Testis (tissue), 2 donors: ENCODE measurements at regions not wholly inside any gene's neighbourhood (a gene's known extent, or its start where the extent isn't known, plus 50 kb on each side); places are given as distances from the start of the nearest gene placed in this dataset.
A peak's percentile ranks its signal among the peaks of the same experiment; 100 is the strongest.

ENCODE experiments used
- DNase-seq: peaks from one replicate; pipeline ENCODE4 v3.0.0-alpha.2; 2019
- H3K27ac ChIP-seq, 2 donors: fragments of 200-600 bp; sonication (generic); one replicate each; pipeline ENCODE4 v1.5.1; 2019
- H3K27me3 ChIP-seq: fragments of 200-600 bp; sonication (generic); one replicate; pipeline ENCODE4 v1.5.1; 2019
- H3K36me3 ChIP-seq: fragments of 200-600 bp; sonication (generic); one replicate; pipeline ENCODE4 v1.5.1; 2017; ENCODE audit warnings: low read depth; ENCODE audit errors: missing control alignments
- H3K4me1 ChIP-seq: fragments of 200-600 bp; sonication (generic); one replicate; pipeline ENCODE4 v1.5.1; 2019
- H3K4me3 ChIP-seq, 2 donors: fragments of 200-600 bp; sonication (generic); one replicate each; pipeline ENCODE4 v1.5.1; 2017 to 2019
- H3K9me3 ChIP-seq: fragments of 200-600 bp; sonication (generic); one replicate; pipeline ENCODE4 v1.5.1; 2017
- CTCF ChIP-seq, 3 experiments: fragments of 450-650 bp in 2 of 3; fragments of 200-600 bp in 1 of 3; sonication (generic) in 1 of 3; IDR thresholded peaks; one replicate each; pipeline ENCODE4 v1.5.1; 2016 to 2019; ENCODE audit warnings: antibody characterized with exemption in 3 of 3, mild to moderate bottlenecking in 2 of 3, moderate library complexity in 1 of 3
- POLR2A ChIP-seq: fragments of 450-650 bp; IDR thresholded peaks from one replicate; pipeline ENCODE4 v1.6.1; 2017; ENCODE audit warnings: antibody characterized with exemption, mild to moderate bottlenecking, moderate library complexity
- WGBS, 2 donors: methylation state at CpG; one replicate each; pipeline ENCODE4 v1.1.5; 2018; 5-methylcytosine and 5-hydroxymethylcytosine counted together
- intact Hi-C: fragments of 100-400 bp; cut with DNase I; formaldehyde crosslinking; loops from one replicate; pipeline ENCODE4 v1.15.1; 2023; ENCODE audit warnings: low total_unique reads

GRCh38 chr2:106618614-106619013 is 131.4 kb downstream of the CD8B2 start:
- TF ChIP-seq CTCF (IDR thresholded peaks at IDR 0.05) (no peak), POLR2A (no peak)
- Histone ChIP-seq H3K36me3 (no peaks in the 10 kb centered on the region), H3K27me3 (no peaks in the 10 kb centered on the region), H3K4me3 (no peak overlapping the region), H3K4me1 (no peaks in the 10 kb centered on the region), H3K27ac (no peak overlapping the region), H3K9me3 (no peaks in the 10 kb centered on the region)
- DNase-seq = no peak
- intact Hi-C loops = no loop called here
- WGBS, 2 donors = 85 to 89% methylated on average over 3 of the region's 3 CpGs

GRCh38 chr2:106623456-106623855 is 136.3 kb downstream of the CD8B2 start:
- TF ChIP-seq POLR2A (no peak), CTCF (IDR thresholded peaks at IDR 0.05) (no peak)
- Histone ChIP-seq H3K4me3 (no peak overlapping the region), H3K27me3 (no peaks in the 10 kb centered on the region), H3K36me3 (no peaks in the 10 kb centered on the region), H3K4me1 (peaks cover 10% of the 10 kb centered on the region), H3K27ac (no peak overlapping the region), H3K9me3 (no peaks in the 10 kb centered on the region)
- intact Hi-C loops = no loop called here
- no peak for DNase-seq
- WGBS, 2 donors = 79 to 89% methylated on average over 2 of the region's 2 CpGs

- TF ChIP-seq POLR2A = no peak
- H3K27me3 ChIP-seq = no peaks in the 10 kb centered on the region
- H3K36me3 ChIP-seq = no peaks in the 10 kb centered on the region
- H3K4me3 ChIP-seq = no peak overlapping the region
- H3K27ac ChIP-seq = peak overlapping the region in 1 of 2 donors; percentile 24
- intact Hi-C loops = no loop called here
- peaks cover 10% of the 10 kb centered on the region for H3K4me1 ChIP-seq
- WGBS, 2 donors = 30 to 36% methylated on average over 2 of the region's 2 CpGs
- H3K9me3 ChIP-seq = no peaks in the 10 kb centered on the region
- no peak for DNase-seq
Measured at GRCh38 chr2:106624787-106625380, 137.7 kb downstream of the CD8B2 start.

GRCh38 chr2:106628377-106628776 is 141.2 kb downstream of the CD8B2 start:
- no peak overlapping the region for H3K4me3 ChIP-seq
- no peaks in the 10 kb centered on the region for H3K27me3 ChIP-seq
- 81 to 84% methylated on average over 3 of the region's 3 CpGs for WGBS, 2 donors
- intact Hi-C loops = no loop called here
- H3K9me3 ChIP-seq = no peaks in the 10 kb centered on the region
- peaks cover 10% of the 10 kb centered on the region for H3K4me1 ChIP-seq
- TF ChIP-seq CTCF (IDR thresholded peaks at IDR 0.05) = no peak
- no peak for TF ChIP-seq POLR2A
- H3K36me3 ChIP-seq = no peaks in the 10 kb centered on the region
- no peak overlapping the region for H3K27ac ChIP-seq
- DNase-seq = no peak

GRCh38 chr2:106629981-106630380 is 142.8 kb downstream of the CD8B2 start:
- WGBS, 2 donors = 64 to 69% methylated on average over 3 of the region's 3 CpGs
- Histone ChIP-seq H3K9me3 (no peaks in the 10 kb centered on the region), H3K27ac (no peak overlapping the region), H3K4me1 (peaks cover 7% of the 10 kb centered on the region), H3K4me3 (no peak overlapping the region), H3K36me3 (no peaks in the 10 kb centered on the region), H3K27me3 (no peaks in the 10 kb centered on the region)
- intact Hi-C loops = no loop called here
- TF ChIP-seq POLR2A (no peak), CTCF (IDR thresholded peaks at IDR 0.05) (no peak)
- DNase-seq = no peak
